ENCODE measurements at regions not wholly inside any gene's neighbourhood (a gene's known extent, or its start where the extent isn't known, plus 50 kb on each side); places are given as distances from the start of the nearest gene placed in this dataset.

GRCh38 chr5:126236994-126237393, 186.2 kb upstream of the GRAMD2B start:
- H3K4me1 Mint-ChIP-seq, result no peaks in the 10 kb centered on the region
- no peaks in the 10 kb centered on the region for H3K36me3 Mint-ChIP-seq
- peaks cover 4% of the 10 kb centered on the region for H3K27me3 Mint-ChIP-seq
- no peaks in the 10 kb centered on the region for H3K27me3 ChIP-seq (ENCODE audit: control insufficient read depth, insufficient read depth, low read length)
- H3K9me3 Mint-ChIP-seq, result peaks cover 0 to 4% (median 0%) of the 10 kb centered on the region in 7 donors
- no peaks in the 10 kb centered on the region for H3K4me1 ChIP-seq (ENCODE audit: control insufficient read depth, insufficient read depth, low read length, poor library complexity, severe bottlenecking)
- H3K27ac ChIP-seq (ENCODE audit: insufficient read depth, low read length, poor library complexity, severe bottlenecking), result no peak overlapping the region
- DNase-seq (no peak), ATAC-seq (ENCODE audit: low read depth in 2 of 2) (no peak)
- H3K36me3 ChIP-seq (ENCODE audit: control insufficient read depth, insufficient read depth, low read length), result no peaks in the 10 kb centered on the region
- H3K4me3 ChIP-seq (ENCODE audit: low read depth, low read length), result no peak overlapping the region
- H3K4me3 Mint-ChIP-seq, result no peak overlapping the region
- H3K9me3 ChIP-seq (ENCODE audit: control insufficient read depth in 2 of 2, low read length in 2 of 2), result no peaks in the 10 kb centered on the region
- no peak overlapping the region for H3K27ac Mint-ChIP-seq

DNA sequence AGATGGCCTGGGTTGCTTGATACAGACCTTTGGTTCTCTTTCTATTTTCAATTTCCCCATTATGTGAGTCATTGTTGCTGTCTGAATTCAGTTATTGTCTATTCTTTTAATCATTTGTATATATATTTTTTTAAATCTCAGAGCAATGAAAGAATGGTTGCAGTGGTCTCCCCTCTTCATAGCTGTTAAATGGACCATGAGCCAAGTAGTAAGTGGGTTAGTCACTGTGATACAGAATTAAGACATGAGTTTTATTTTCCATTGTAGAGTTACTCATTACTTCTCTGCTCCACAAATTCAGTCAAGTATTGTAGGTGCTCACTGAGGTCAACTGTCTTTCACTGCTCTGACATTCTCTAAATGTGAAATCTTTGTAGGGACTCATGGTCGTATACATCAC, 174.6 kb upstream of the GRAMD2B start:
- no peak for ATAC-seq (ENCODE audit: low read depth in 2 of 2)

GRCh38 chr5:126251024-126251423, 172.2 kb upstream of the GRAMD2B start:
- H3K4me3 ChIP-seq (ENCODE audit: low read depth, low read length), result no peak overlapping the region
- H3K27ac Mint-ChIP-seq, result no peak overlapping the region

More for the DNA sequence above, 174.6 kb upstream of the GRAMD2B start:
- no peaks in the 10 kb centered on the region for H3K36me3 ChIP-seq (ENCODE audit: control insufficient read depth, insufficient read depth, low read length)
- H3K4me3 ChIP-seq (ENCODE audit: low read depth, low read length), result no peak overlapping the region
- H3K36me3 Mint-ChIP-seq, result no peaks in the 10 kb centered on the region
- H3K9me3 ChIP-seq (ENCODE audit: control insufficient read depth in 2 of 2, low read length in 2 of 2), result no peaks in the 10 kb centered on the region
- no peaks in the 10 kb centered on the region for H3K27me3 ChIP-seq (ENCODE audit: control insufficient read depth, insufficient read depth, low read length)
- H3K27ac Mint-ChIP-seq, result no peak overlapping the region
- no peaks in the 10 kb centered on the region for H3K4me1 ChIP-seq (ENCODE audit: control insufficient read depth, insufficient read depth, low read length, poor library complexity, severe bottlenecking)
- peaks cover 0 to 5% (median 2%) of the 10 kb centered on the region in 7 donors for H3K9me3 Mint-ChIP-seq
- no peak overlapping the region for H3K4me3 Mint-ChIP-seq
- no peaks in the 10 kb centered on the region for H3K27me3 Mint-ChIP-seq
- no peaks in the 10 kb centered on the region for H3K4me1 Mint-ChIP-seq
- no peak for DNase-seq
- H3K27ac ChIP-seq (ENCODE audit: insufficient read depth, low read length, poor library complexity, severe bottlenecking), result no peak overlapping the region

DNA sequence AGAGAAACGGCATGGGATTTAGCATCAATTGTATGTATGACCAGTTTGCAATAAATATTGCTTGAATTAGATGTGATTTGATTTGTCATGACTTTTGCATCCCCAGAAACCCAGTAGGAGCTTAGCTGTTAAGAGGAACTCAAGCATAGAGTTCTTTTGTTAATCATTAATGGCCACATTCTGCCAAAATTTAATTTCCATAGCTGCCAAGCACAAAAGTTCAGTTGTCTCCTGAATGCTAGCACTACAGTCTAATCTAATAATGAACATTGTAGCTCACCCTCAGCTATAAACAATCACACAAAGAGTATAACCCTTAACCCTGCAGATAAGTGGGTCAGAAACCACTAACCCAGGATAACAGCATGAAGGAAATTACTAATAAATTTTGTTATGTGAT, 169.8 kb upstream of the GRAMD2B start:
- ATAC-seq (ENCODE audit: low read depth in 2 of 2) (no peak), DNase-seq (no peak)
- H3K27me3 ChIP-seq (ENCODE audit: control insufficient read depth, insufficient read depth, low read length), result no peaks in the 10 kb centered on the region
- H3K9me3 Mint-ChIP-seq, result peaks cover 0 to 11% (median 0%) of the 10 kb centered on the region in 7 donors
- H3K27me3 Mint-ChIP-seq, result no peaks in the 10 kb centered on the region
- no peaks in the 10 kb centered on the region for H3K4me1 ChIP-seq (ENCODE audit: control insufficient read depth, insufficient read depth, low read length, poor library complexity, severe bottlenecking)
- H3K36me3 ChIP-seq (ENCODE audit: control insufficient read depth, insufficient read depth, low read length), result no peaks in the 10 kb centered on the region
- H3K9me3 ChIP-seq (ENCODE audit: control insufficient read depth in 2 of 2, low read length in 2 of 2), result peaks cover 5 to 7% of the 10 kb centered on the region in 2 experiments
- H3K36me3 Mint-ChIP-seq, result no peaks in the 10 kb centered on the region
- no peak overlapping the region for H3K27ac Mint-ChIP-seq
- H3K4me1 Mint-ChIP-seq, result no peaks in the 10 kb centered on the region
- no peak overlapping the region for H3K27ac ChIP-seq (ENCODE audit: insufficient read depth, low read length, poor library complexity, severe bottlenecking)
- H3K4me3 ChIP-seq (ENCODE audit: low read depth, low read length), result no peak overlapping the region
- H3K4me3 Mint-ChIP-seq, result no peak overlapping the region

More at GRCh38 chr5:126251024-126251423, 172.2 kb upstream of the GRAMD2B start:
- Histone ChIP-seq H3K4me1 (ENCODE audit: control insufficient read depth, insufficient read depth, low read length, poor library complexity, severe bottlenecking) (no peaks in the 10 kb centered on the region), H3K27ac (ENCODE audit: insufficient read depth, low read length, poor library complexity, severe bottlenecking) (no peak overlapping the region), H3K36me3 (ENCODE audit: control insufficient read depth, insufficient read depth, low read length) (no peaks in the 10 kb centered on the region), H3K9me3 (ENCODE audit: control insufficient read depth in 2 of 2, low read length in 2 of 2) (no peaks in the 10 kb centered on the region), H3K27me3 (ENCODE audit: control insufficient read depth, insufficient read depth, low read length) (no peaks in the 10 kb centered on the region)
- Mint-ChIP-seq H3K9me3 (peaks cover 0 to 5% (median 2%) of the 10 kb centered on the region in 7 donors), H3K4me1 (no peaks in the 10 kb centered on the region), H3K27me3 (no peaks in the 10 kb centered on the region), H3K4me3 (no peak overlapping the region), H3K36me3 (no peaks in the 10 kb centered on the region)
- DNase-seq (no peak), ATAC-seq (ENCODE audit: low read depth in 2 of 2) (no peak)

DNA sequence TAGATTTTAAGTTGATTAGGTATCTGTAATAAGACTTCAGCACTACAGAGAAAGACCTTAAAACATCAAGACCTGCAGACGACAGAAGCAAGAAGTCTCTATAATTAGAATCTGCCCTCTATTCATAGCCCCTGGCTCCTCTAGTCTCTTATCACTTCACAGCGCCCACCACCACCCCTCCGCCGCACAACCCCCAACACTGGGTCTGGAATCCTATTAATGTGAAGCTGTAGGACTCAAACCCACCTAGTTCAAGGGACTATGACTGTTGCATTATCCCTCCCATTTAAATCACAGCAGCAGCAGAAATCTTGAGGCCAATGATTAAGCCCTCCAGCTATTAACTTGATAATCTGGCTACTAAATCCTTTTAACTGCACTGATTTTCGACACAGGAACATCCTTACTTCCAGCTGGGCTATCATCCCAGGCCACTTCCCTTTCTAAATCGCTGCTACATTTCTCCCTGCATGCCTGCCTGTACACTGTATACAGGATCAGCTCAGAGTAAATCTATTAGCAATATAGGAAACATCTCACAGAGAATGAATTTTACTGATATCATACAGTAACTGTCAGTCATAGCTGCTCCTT, 159.5 kb upstream of the GRAMD2B start:
- H3K27me3 ChIP-seq (ENCODE audit: control insufficient read depth, insufficient read depth, low read length), result no peaks in the 10 kb centered on the region
- no peaks in the 10 kb centered on the region for H3K9me3 ChIP-seq (ENCODE audit: control insufficient read depth in 2 of 2, low read length in 2 of 2)
- no peaks in the 10 kb centered on the region for H3K4me1 ChIP-seq (ENCODE audit: control insufficient read depth, insufficient read depth, low read length, poor library complexity, severe bottlenecking)
- H3K27ac ChIP-seq (ENCODE audit: insufficient read depth, low read length, poor library complexity, severe bottlenecking), result no peak overlapping the region
- peaks cover 5% of the 10 kb centered on the region for H3K27me3 Mint-ChIP-seq
- H3K36me3 ChIP-seq (ENCODE audit: control insufficient read depth, insufficient read depth, low read length), result no peaks in the 10 kb centered on the region
- no peak overlapping the region for H3K4me3 ChIP-seq (ENCODE audit: low read depth, low read length)
- H3K4me3 Mint-ChIP-seq, result no peak overlapping the region
- no peaks in the 10 kb centered on the region for H3K4me1 Mint-ChIP-seq
- peaks cover 0 to 8% (median 5%) of the 10 kb centered on the region in 7 donors for H3K9me3 Mint-ChIP-seq
- no peak overlapping the region for H3K27ac Mint-ChIP-seq
- no peaks in the 10 kb centered on the region for H3K36me3 Mint-ChIP-seq
- ATAC-seq (ENCODE audit: low read depth in 2 of 2), result no peak
- no peak for DNase-seq

GRCh38 chr5:126265917-126266316, 157.3 kb upstream of the GRAMD2B start:
- Histone ChIP-seq H3K27ac (ENCODE audit: insufficient read depth, low read length, poor library complexity, severe bottlenecking) (no peak overlapping the region), H3K4me1 (ENCODE audit: control insufficient read depth, insufficient read depth, low read length, poor library complexity, severe bottlenecking) (no peaks in the 10 kb centered on the region), H3K9me3 (ENCODE audit: control insufficient read depth in 2 of 2, low read length in 2 of 2) (no peaks in the 10 kb centered on the region), H3K36me3 (ENCODE audit: control insufficient read depth, insufficient read depth, low read length) (no peaks in the 10 kb centered on the region), H3K27me3 (ENCODE audit: control insufficient read depth, insufficient read depth, low read length) (no peaks in the 10 kb centered on the region), H3K4me3 (ENCODE audit: low read depth, low read length) (no peak overlapping the region)
- Mint-ChIP-seq H3K4me3 (no peak overlapping the region), H3K27ac (no peak overlapping the region), H3K4me1 (no peaks in the 10 kb centered on the region), H3K36me3 (no peaks in the 10 kb centered on the region), H3K9me3 (peaks cover 0 to 10% (median 2%) of the 10 kb centered on the region in 7 donors), H3K27me3 (peaks cover 5% of the 10 kb centered on the region)
- no peak for DNase-seq
- ATAC-seq (ENCODE audit: low read depth in 2 of 2), result no peak

DNA sequence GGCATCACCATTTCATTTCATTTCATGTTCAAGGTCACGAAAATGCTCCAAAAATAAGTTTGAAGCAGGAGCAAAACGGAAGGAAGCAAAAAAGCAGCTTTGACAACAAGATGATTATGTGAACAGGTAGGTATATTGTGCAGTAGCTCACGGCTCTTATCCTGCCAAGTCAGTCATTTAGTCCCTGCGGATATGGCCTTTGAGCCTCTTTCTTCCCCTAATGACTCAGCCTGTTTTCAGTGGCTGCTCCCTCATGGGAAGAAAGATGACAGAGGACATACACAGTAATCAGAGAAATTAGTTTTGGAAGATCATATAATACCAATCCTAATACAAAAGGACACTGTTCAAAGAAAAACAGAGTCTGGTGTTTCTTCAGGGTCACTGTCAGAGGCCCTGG, 155.8 kb upstream of the GRAMD2B start:
- no peaks in the 10 kb centered on the region for H3K27me3 ChIP-seq (ENCODE audit: control insufficient read depth, insufficient read depth, low read length)
- Mint-ChIP-seq H3K27ac (no peak overlapping the region), H3K27me3 (peaks cover 5% of the 10 kb centered on the region), H3K9me3 (peaks cover 0 to 7% (median 2%) of the 10 kb centered on the region in 7 donors), H3K36me3 (no peaks in the 10 kb centered on the region), H3K4me3 (no peak overlapping the region), H3K4me1 (no peaks in the 10 kb centered on the region)
- ATAC-seq (ENCODE audit: low read depth in 2 of 2) (no peak), DNase-seq (no peak)
- no peak overlapping the region for H3K27ac ChIP-seq (ENCODE audit: insufficient read depth, low read length, poor library complexity, severe bottlenecking)
- H3K36me3 ChIP-seq (ENCODE audit: control insufficient read depth, insufficient read depth, low read length), result no peaks in the 10 kb centered on the region
- no peaks in the 10 kb centered on the region for H3K4me1 ChIP-seq (ENCODE audit: control insufficient read depth, insufficient read depth, low read length, poor library complexity, severe bottlenecking)
- no peaks in the 10 kb centered on the region for H3K9me3 ChIP-seq (ENCODE audit: control insufficient read depth in 2 of 2, low read length in 2 of 2)
- H3K4me3 ChIP-seq (ENCODE audit: low read depth, low read length), result no peak overlapping the region

DNA sequence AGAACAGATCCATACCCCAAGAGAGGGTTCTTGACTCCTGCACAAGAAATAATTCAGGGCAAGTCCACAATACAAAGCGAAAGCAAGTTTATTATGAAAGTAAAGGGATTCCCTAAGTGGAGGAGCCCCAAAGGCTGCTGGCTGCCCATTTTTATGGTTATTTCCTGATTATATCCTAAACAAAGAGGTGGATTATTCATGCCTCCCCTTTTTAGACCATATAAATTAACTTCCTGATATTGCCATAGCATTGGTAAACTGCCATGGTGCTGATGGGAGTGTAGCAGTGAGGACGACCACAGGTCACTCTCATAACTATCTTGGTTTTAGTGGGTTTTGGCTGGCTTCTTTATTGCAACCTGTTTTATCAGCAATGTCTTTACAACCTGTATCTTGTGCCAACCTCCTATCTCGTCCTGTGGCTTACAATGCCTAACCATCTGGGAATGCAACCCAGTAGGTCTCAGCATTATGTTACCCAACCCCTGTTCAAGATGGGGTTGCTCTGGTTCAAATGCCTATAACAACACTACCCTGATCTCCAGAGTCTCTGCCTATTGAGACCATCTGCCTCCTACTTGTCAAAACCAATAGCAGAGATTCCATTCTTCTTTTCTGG, 154.4 kb upstream of the GRAMD2B start:
- H3K9me3 ChIP-seq (ENCODE audit: control insufficient read depth in 2 of 2, low read length in 2 of 2), result no peaks in the 10 kb centered on the region
- H3K27me3 ChIP-seq (ENCODE audit: control insufficient read depth, insufficient read depth, low read length), result no peaks in the 10 kb centered on the region
- H3K36me3 ChIP-seq (ENCODE audit: control insufficient read depth, insufficient read depth, low read length), result no peaks in the 10 kb centered on the region
- Mint-ChIP-seq H3K9me3 (peaks cover 0 to 6% (median 2%) of the 10 kb centered on the region in 7 donors), H3K4me1 (no peaks in the 10 kb centered on the region), H3K36me3 (no peaks in the 10 kb centered on the region), H3K27ac (no peak overlapping the region), H3K4me3 (no peak overlapping the region), H3K27me3 (peaks cover 5% of the 10 kb centered on the region)
- ATAC-seq (ENCODE audit: low read depth in 2 of 2) (no peak), DNase-seq (no peak)
- H3K27ac ChIP-seq (ENCODE audit: insufficient read depth, low read length, poor library complexity, severe bottlenecking), result no peak overlapping the region
- no peak overlapping the region for H3K4me3 ChIP-seq (ENCODE audit: low read depth, low read length)
- no peaks in the 10 kb centered on the region for H3K4me1 ChIP-seq (ENCODE audit: control insufficient read depth, insufficient read depth, low read length, poor library complexity, severe bottlenecking)
